ENCODE measurements at regions not wholly inside any gene's neighbourhood (a gene's known extent, or its start where the extent isn't known, plus 50 kb on each side); places are given as distances from the start of the nearest gene placed in this dataset.

DNA sequence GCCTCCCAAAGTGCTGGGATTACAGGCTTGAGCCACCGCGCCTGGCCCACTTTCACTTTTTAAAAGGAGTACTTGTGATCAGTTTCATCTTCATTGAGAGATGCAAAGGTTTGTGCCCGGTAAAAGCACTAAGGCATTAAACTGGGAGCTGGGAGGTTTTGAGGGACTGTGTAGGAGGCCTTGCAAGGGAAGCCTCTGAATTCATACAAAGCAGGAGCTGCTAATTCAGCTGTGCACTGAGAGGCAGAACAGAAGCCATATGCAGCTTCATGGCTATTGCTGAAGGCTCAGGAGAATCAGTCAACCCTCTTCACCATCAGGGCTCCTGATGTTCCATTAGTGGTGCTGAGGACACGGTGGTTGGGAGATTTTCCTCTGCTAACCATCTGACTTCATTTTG is 77.7 kb downstream of the GPR88 start:
- TF ChIP-seq, protein P1, sequence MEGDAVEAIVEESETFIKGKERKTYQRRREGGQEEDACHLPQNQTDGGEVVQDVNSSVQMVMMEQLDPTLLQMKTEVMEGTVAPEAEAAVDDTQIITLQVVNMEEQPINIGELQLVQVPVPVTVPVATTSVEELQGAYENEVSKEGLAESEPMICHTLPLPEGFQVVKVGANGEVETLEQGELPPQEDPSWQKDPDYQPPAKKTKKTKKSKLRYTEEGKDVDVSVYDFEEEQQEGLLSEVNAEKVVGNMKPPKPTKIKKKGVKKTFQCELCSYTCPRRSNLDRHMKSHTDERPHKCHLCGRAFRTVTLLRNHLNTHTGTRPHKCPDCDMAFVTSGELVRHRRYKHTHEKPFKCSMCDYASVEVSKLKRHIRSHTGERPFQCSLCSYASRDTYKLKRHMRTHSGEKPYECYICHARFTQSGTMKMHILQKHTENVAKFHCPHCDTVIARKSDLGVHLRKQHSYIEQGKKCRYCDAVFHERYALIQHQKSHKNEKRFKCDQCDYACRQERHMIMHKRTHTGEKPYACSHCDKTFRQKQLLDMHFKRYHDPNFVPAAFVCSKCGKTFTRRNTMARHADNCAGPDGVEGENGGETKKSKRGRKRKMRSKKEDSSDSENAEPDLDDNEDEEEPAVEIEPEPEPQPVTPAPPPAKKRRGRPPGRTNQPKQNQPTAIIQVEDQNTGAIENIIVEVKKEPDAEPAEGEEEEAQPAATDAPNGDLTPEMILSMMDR (conservative IDR thresholded peaks at IDR 0.05; ENCODE audit: low read depth, low read length): no peak
- no peak for TF ChIP-seq EZH2 (IDR thresholded peaks at IDR 0.05; ENCODE audit: borderline replicate concordance, low read depth, low read length, poor library complexity, severe bottlenecking)
